ENCODE measurements at regions not wholly inside any gene's neighbourhood (a gene's known extent, or its start where the extent isn't known, plus 50 kb on each side); places are given as distances from the start of the nearest gene placed in this dataset.
A peak's percentile ranks its signal among the peaks of the same experiment; 100 is the strongest.

GRCh38 chr14:51491036-51491545, 160.6 kb upstream of the FRMD6 start:
- no CpG with 5 or more reads among the region's 3 CpGs for WGBS (ENCODE audit: extremely low coverage, insufficient coverage, insufficient read length)
- Histone ChIP-seq H3K9me3 (ENCODE audit: insufficient read depth, low read depth, low read length) (peaks cover 3% of the 10 kb centered on the region), H3K4me3 (ENCODE audit: low read depth, low read length) (no peak overlapping the region), H4K91ac (ENCODE audit: low read depth, low read length) (peak overlapping the region; percentile 67), H2BK5ac (ENCODE audit: low read depth, low read length, poor library complexity) (peak overlapping the region; percentile 38), H3K4ac (ENCODE audit: low read depth, low read length) (no peak overlapping the region), H3K27me3 (ENCODE audit: insufficient read depth, low read length) (no peaks in the 10 kb centered on the region), H4K12ac (ENCODE audit: low read depth, low read length) (no peak overlapping the region), H3K79me1 (ENCODE audit: low read length) (peaks cover 19% of the 10 kb centered on the region), H3K23ac (ENCODE audit: low read length) (no peak overlapping the region), H3K27ac (ENCODE audit: low read depth, low read length) (no peak overlapping the region), H3K4me2 (ENCODE audit: low read length) (no peak overlapping the region), H2BK12ac (ENCODE audit: low read length) (peak overlapping the region; percentile 78), H2AK5ac (ENCODE audit: low read length) (peak overlapping the region; percentile 86), H3K14ac (ENCODE audit: low read length) (peak overlapping the region; percentile 59), H3K9ac (ENCODE audit: low read length) (no peak overlapping the region), H3K4me1 (ENCODE audit: control insufficient read depth in 1 of 2, insufficient read depth in 2 of 2, low read length in 2 of 2) (peaks cover 6 to 19% of the 10 kb centered on the region in 2 experiments), H3K79me2 (ENCODE audit: control insufficient read depth, insufficient read depth, low read length, poor library complexity) (peaks cover 1% of the 10 kb centered on the region), H3K18ac (ENCODE audit: low read length) (no peak overlapping the region), H3K36me3 (ENCODE audit: control insufficient read depth in 1 of 2, insufficient read depth in 2 of 2, low read length in 2 of 2) (no peaks in the 10 kb centered on the region), H2AFZ (ENCODE audit: insufficient read depth, low read length, poor library complexity) (no peak overlapping the region), H4K8ac (ENCODE audit: low read depth, low read length) (peak overlapping the region; percentile 55), H2BK120ac (ENCODE audit: insufficient read depth, low read length, poor library complexity) (peak overlapping the region; percentile 64)
- peak; percentile 61 to 71 for DNase-seq

GRCh38 chr14:51491776-51492175, 159.9 kb upstream of the FRMD6 start:
- H3K4me2 ChIP-seq (ENCODE audit: low read length): no peak overlapping the region
- no peak overlapping the region for H3K23ac ChIP-seq (ENCODE audit: low read length)
- H2BK12ac ChIP-seq (ENCODE audit: low read length): peak overlapping the region; percentile 42
- no peak overlapping the region for H4K12ac ChIP-seq (ENCODE audit: low read depth, low read length)
- no peak overlapping the region for H2AFZ ChIP-seq (ENCODE audit: insufficient read depth, low read length, poor library complexity)
- WGBS (ENCODE audit: extremely low coverage, insufficient coverage, insufficient read length): no CpG with 5 or more reads among the region's 3 CpGs
- H3K27me3 ChIP-seq (ENCODE audit: insufficient read depth, low read length): no peaks in the 10 kb centered on the region
- H3K79me1 ChIP-seq (ENCODE audit: low read length): peaks cover 19% of the 10 kb centered on the region
- peaks cover 3% of the 10 kb centered on the region for H3K9me3 ChIP-seq (ENCODE audit: insufficient read depth, low read depth, low read length)
- no peak overlapping the region for H2BK5ac ChIP-seq (ENCODE audit: low read depth, low read length, poor library complexity)
- no peak overlapping the region for H2AK5ac ChIP-seq (ENCODE audit: low read length)
- peak overlapping the region; percentile 1 for H3K4ac ChIP-seq (ENCODE audit: low read depth, low read length)
- no peak overlapping the region for H3K9ac ChIP-seq (ENCODE audit: low read length)
- H3K36me3 ChIP-seq (ENCODE audit: control insufficient read depth in 1 of 2, insufficient read depth in 2 of 2, low read length in 2 of 2): no peaks in the 10 kb centered on the region
- peaks cover 6 to 19% of the 10 kb centered on the region in 2 experiments for H3K4me1 ChIP-seq (ENCODE audit: control insufficient read depth in 1 of 2, insufficient read depth in 2 of 2, low read length in 2 of 2)
- no peak overlapping the region for H3K27ac ChIP-seq (ENCODE audit: low read depth, low read length)
- H3K18ac ChIP-seq (ENCODE audit: low read length): no peak overlapping the region
- H4K8ac ChIP-seq (ENCODE audit: low read depth, low read length): no peak overlapping the region
- peaks cover 1% of the 10 kb centered on the region for H3K79me2 ChIP-seq (ENCODE audit: control insufficient read depth, insufficient read depth, low read length, poor library complexity)
- H4K91ac ChIP-seq (ENCODE audit: low read depth, low read length): peak overlapping the region; percentile 72
- DNase-seq: no peak
- peak overlapping the region; percentile 33 for H2BK120ac ChIP-seq (ENCODE audit: insufficient read depth, low read length, poor library complexity)
- H3K4me3 ChIP-seq (ENCODE audit: low read depth, low read length): no peak overlapping the region
- H3K14ac ChIP-seq (ENCODE audit: low read length): peak overlapping the region; percentile 39

DNA sequence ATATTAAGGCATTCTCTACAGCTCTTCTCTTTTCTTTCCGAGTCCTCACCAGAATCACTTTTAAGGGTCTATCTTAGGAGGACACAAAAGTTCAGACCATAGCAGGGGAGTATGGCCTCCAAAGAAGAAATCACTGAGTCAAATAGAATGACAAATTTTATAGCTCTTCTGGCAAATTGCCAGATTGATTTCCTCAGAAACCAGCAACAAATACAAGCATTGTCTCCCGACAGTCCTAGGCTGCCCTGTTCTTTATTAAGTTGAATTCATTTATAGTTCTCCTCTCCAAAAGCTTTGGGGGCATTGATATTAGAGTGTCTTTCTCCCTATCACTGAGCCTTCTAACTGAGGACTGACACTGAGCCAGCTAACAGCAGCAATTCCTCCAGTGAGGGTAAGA, 156.4 kb upstream of the FRMD6 start:
- no peak overlapping the region for H3K9ac ChIP-seq (ENCODE audit: low read length)
- WGBS (ENCODE audit: extremely low coverage, insufficient coverage, insufficient read length): no CpG with 5 or more reads among the region's 2 CpGs
- H4K12ac ChIP-seq (ENCODE audit: low read depth, low read length): no peak overlapping the region
- no peak overlapping the region for H3K27ac ChIP-seq (ENCODE audit: low read depth, low read length)
- H2AK5ac ChIP-seq (ENCODE audit: low read length): no peak overlapping the region
- peaks cover 6 to 12% of the 10 kb centered on the region in 2 experiments for H3K4me1 ChIP-seq (ENCODE audit: control insufficient read depth in 1 of 2, insufficient read depth in 2 of 2, low read length in 2 of 2)
- no peak overlapping the region for H3K4ac ChIP-seq (ENCODE audit: low read depth, low read length)
- no peak overlapping the region for H4K8ac ChIP-seq (ENCODE audit: low read depth, low read length)
- H2BK120ac ChIP-seq (ENCODE audit: insufficient read depth, low read length, poor library complexity): no peak overlapping the region
- H3K4me3 ChIP-seq (ENCODE audit: low read depth, low read length): no peak overlapping the region
- peaks cover 1% of the 10 kb centered on the region for H3K79me2 ChIP-seq (ENCODE audit: control insufficient read depth, insufficient read depth, low read length, poor library complexity)
- no peak overlapping the region for H3K14ac ChIP-seq (ENCODE audit: low read length)
- no peak overlapping the region for H4K91ac ChIP-seq (ENCODE audit: low read depth, low read length)
- H2AFZ ChIP-seq (ENCODE audit: insufficient read depth, low read length, poor library complexity): no peak overlapping the region
- peaks cover 3% of the 10 kb centered on the region for H3K9me3 ChIP-seq (ENCODE audit: insufficient read depth, low read depth, low read length)
- H3K79me1 ChIP-seq (ENCODE audit: low read length): peaks cover 6% of the 10 kb centered on the region
- no peak for DNase-seq
- no peaks in the 10 kb centered on the region for H3K36me3 ChIP-seq (ENCODE audit: control insufficient read depth in 1 of 2, insufficient read depth in 2 of 2, low read length in 2 of 2)
- H3K4me2 ChIP-seq (ENCODE audit: low read length): no peak overlapping the region
- no peak overlapping the region for H3K23ac ChIP-seq (ENCODE audit: low read length)
- no peak overlapping the region for H2BK5ac ChIP-seq (ENCODE audit: low read depth, low read length, poor library complexity)
- no peaks in the 10 kb centered on the region for H3K27me3 ChIP-seq (ENCODE audit: insufficient read depth, low read length)
- no peak overlapping the region for H3K18ac ChIP-seq (ENCODE audit: low read length)
- no peak overlapping the region for H2BK12ac ChIP-seq (ENCODE audit: low read length)

DNA sequence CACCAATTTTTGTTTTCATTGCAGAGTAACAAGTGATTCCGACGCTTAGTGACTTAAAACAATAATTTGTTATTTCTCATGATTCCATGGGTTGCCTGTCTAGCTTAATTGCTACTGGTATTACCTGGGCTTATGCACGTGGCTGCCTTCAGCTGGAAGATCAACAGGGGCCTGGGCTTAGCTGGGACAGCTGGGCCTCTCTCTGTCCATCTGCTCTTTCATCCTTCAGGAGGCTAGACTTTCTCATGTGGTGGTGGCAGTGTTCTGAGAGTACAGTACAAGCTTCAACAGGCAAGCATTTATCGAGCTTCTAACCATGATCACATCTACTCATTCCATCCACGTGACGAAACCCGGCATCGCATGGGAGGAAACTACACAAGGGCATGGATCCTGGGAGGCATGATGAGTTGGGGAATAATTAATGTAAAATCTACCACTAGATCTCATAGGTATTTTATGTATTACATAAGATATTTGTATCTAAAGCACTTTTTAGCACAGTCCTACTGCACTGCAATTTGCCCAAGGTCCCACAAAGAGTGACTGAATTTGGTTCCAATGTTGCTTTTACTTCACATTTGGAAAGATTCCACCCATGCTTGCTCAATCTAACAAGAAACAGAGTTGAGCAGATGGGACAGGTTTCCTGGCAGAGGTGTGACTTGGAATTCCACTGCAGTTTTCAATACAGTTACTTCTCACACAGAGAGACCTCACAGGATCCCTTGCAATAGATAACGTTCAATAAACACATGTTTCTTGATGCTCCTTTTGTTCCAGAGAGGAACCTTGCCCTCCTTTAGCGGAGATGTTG, 153.1 kb upstream of the FRMD6 start:
- no peak overlapping the region for H3K4me3 ChIP-seq (ENCODE audit: low read depth, low read length)
- H3K9ac ChIP-seq (ENCODE audit: low read length): no peak overlapping the region
- H3K27ac ChIP-seq (ENCODE audit: low read depth, low read length): no peak overlapping the region
- H2BK12ac ChIP-seq (ENCODE audit: low read length): no peak overlapping the region
- no peak overlapping the region for H2AK5ac ChIP-seq (ENCODE audit: low read length)
- no peak overlapping the region for H3K14ac ChIP-seq (ENCODE audit: low read length)
- H4K91ac ChIP-seq (ENCODE audit: low read depth, low read length): no peak overlapping the region
- no peaks in the 10 kb centered on the region for H3K27me3 ChIP-seq (ENCODE audit: insufficient read depth, low read length)
- no peaks in the 10 kb centered on the region for H3K36me3 ChIP-seq (ENCODE audit: control insufficient read depth in 1 of 2, insufficient read depth in 2 of 2, low read length in 2 of 2)
- H4K12ac ChIP-seq (ENCODE audit: low read depth, low read length): no peak overlapping the region
- H3K4me1 ChIP-seq (ENCODE audit: control insufficient read depth in 1 of 2, insufficient read depth in 2 of 2, low read length in 2 of 2): no peaks in the 10 kb centered on the region
- H2AFZ ChIP-seq (ENCODE audit: insufficient read depth, low read length, poor library complexity): no peak overlapping the region
- H4K8ac ChIP-seq (ENCODE audit: low read depth, low read length): no peak overlapping the region
- no peak overlapping the region for H3K18ac ChIP-seq (ENCODE audit: low read length)
- no peaks in the 10 kb centered on the region for H3K79me2 ChIP-seq (ENCODE audit: control insufficient read depth, insufficient read depth, low read length, poor library complexity)
- no CpG with 5 or more reads among the region's 10 CpGs for WGBS (ENCODE audit: extremely low coverage, insufficient coverage, insufficient read length)
- no peak overlapping the region for H3K23ac ChIP-seq (ENCODE audit: low read length)
- no peak overlapping the region for H2BK5ac ChIP-seq (ENCODE audit: low read depth, low read length, poor library complexity)
- DNase-seq: no peak
- no peaks in the 10 kb centered on the region for H3K79me1 ChIP-seq (ENCODE audit: low read length)
- H3K4me2 ChIP-seq (ENCODE audit: low read length): no peak overlapping the region
- peaks cover 3% of the 10 kb centered on the region for H3K9me3 ChIP-seq (ENCODE audit: insufficient read depth, low read depth, low read length)
- no peak overlapping the region for H3K4ac ChIP-seq (ENCODE audit: low read depth, low read length)
- no peak overlapping the region for H2BK120ac ChIP-seq (ENCODE audit: insufficient read depth, low read length, poor library complexity)

Data from trophoblast cell (in vitro differentiated cells and primary cell).